GM12891 (cell line): ENCODE measurements at regions not wholly inside any gene's neighbourhood (a gene's known extent, or its start where the extent isn't known, plus 50 kb on each side); places are given as distances from the start of the nearest gene placed in this dataset.
"Not testable (repeated sequence)": the region's sequence is repeated elsewhere in the genome, so short reads cannot be mapped to it uniquely, and the experiment has no call there.

ENCODE experiments used
- PAX5 ChIP-seq: IDR thresholded peaks from 2 replicates; pipeline ENCODE4 v1.6.1; 2011; ENCODE audit warnings: low read length, moderate library complexity, mild to moderate bottlenecking; ENCODE audit not compliant: insufficient read depth, severe bottlenecking
- POLR2A ChIP-seq: IDR thresholded peaks from 2 replicates; pipeline ENCODE4 v1.6.1; 2011; ENCODE audit warnings: low read depth, low read length, control low read depth
- POLR2AphosphoS5 ChIP-seq: IDR thresholded peaks from 2 replicates; pipeline ENCODE4 v1.6.1; 2011; ENCODE audit warnings: low read depth, low read length, control low read depth
- POU2F2 ChIP-seq: IDR thresholded peaks from 2 replicates; pipeline ENCODE4 v1.6.1; 2011; ENCODE audit warnings: low read depth, mild to moderate bottlenecking, control low read depth, low read length, moderate library complexity
- TAF1 ChIP-seq: IDR thresholded peaks from 2 replicates; pipeline ENCODE4 v1.6.1; 2011; ENCODE audit warnings: low read depth, low read length, control low read depth

DNA sequence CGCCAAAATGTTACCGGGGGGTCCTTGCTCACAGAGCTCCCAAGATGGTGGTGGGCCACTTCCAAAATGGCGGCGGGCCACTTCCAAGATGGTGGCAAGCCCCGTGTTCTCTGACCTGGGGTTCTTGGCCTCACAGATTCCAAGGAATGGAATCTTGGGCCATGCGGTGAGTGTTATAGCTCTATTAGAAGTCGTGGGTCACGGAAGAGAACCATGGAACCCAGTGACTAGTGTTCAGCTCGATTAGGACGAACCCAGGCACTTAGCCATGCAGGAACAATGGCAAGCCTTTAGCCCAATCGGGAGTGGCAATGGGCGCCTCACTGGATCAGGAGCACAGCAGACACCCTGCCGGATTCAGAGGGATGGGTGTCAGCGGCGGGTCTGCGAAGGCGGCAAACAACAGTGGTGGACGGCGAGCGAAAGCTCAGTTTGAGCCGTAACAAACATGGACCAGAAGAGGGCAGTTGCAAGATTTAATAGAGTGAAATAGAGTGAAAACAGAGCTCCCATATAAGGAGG is 254.9 kb upstream of the CNR1 start:
- TF ChIP-seq POLR2A, POLR2AphosphoS5, TAF1, PAX5, POU2F2: not testable (repeated sequence)
